ENCODE measurements at regions not wholly inside any gene's neighbourhood (a gene's known extent, or its start where the extent isn't known, plus 50 kb on each side); places are given as distances from the start of the nearest gene placed in this dataset.

DNA sequence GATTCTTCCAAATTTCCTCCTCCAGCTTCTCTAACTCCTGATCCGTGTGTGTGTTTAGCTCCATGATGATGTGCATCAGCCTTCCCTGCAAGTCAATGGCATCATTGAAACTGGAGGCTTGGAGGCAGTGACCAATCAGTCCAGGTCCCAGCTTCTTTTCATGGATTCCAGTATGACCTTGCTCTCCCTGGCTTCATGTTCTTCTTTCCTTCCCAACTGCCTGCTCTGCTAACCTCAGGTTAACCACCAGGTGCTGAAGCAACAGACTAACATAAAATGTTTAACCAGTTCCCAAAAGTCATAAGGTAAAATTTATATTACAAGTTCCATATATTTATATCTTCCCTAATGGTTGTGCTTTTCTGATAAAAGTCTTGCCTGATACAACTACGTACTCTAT lies 512.8 kb upstream of the EPHA7 start:
- no peak for TF ChIP-seq NFRKB (IDR thresholded peaks at IDR 0.05)
- TF ChIP-seq FOXA1 (IDR thresholded peaks at IDR 0.05): no peak
- TF ChIP-seq SP1 (IDR thresholded peaks at IDR 0.05): no peak
